Cardiac septum (tissue), 1 donor: ENCODE measurements at regions not wholly inside any gene's neighbourhood (a gene's known extent, or its start where the extent isn't known, plus 50 kb on each side); places are given as distances from the start of the nearest gene placed in this dataset. TPM values are rescaled to one million over a fixed set of nuclear protein-coding genes. Genes with fewer than 3 reads are reported as not detected.

Source experiments
- microRNA-seq: library from miRNA; unstranded; fragments of <30 nt; microRNA quantifications from one replicate; pipeline ENCODE4 v1.2.0, GENCODE V29; 2020
- donor health status: DM: no; HTN: no; CAD: no.

Small RNA genes in the stretch of these regions (microRNA-seq; reads per million reads assigned to microRNA genes)
- gene MIR5002: 1.3 reads per million
- not detected for gene MIR6083
